GM10248 (cell line): ENCODE measurements at regions not wholly inside any gene's neighbourhood (a gene's known extent, or its start where the extent isn't known, plus 50 kb on each side); places are given as distances from the start of the nearest gene placed in this dataset.

Experiments
- CTCF ChIA-PET: fragments of 300-600 bp; sonication (Branson Sonifier 250); formaldehyde crosslinking; extraction: SDS; loops from one replicate; lab custom pipeline; 2021; ENCODE audit warnings: antibody characterized with exemption; lab: Yijun Ruan, JAX
- POLR2A ChIA-PET: fragments of 350-650 bp; sonication (Branson Sonifier 250); formaldehyde crosslinking; extraction: SDS; loops from one replicate; lab custom pipeline; 2020; ENCODE audit warnings: antibody characterized with exemption; lab: Yijun Ruan, JAX
- DNase-seq: peaks from one replicate; pipeline ENCODE4 v3.0.0; 2012; ENCODE audit errors: extremely low spot score
- TF ChIP-seq, protein P1 (sequence below): IDR thresholded peaks from 2 replicates; pipeline ENCODE4 v1.5.1; 2012; ENCODE audit warnings: mild to moderate bottlenecking, low read depth; ENCODE audit errors: extremely low read depth, missing control alignments, control extremely low read depth

DNA sequence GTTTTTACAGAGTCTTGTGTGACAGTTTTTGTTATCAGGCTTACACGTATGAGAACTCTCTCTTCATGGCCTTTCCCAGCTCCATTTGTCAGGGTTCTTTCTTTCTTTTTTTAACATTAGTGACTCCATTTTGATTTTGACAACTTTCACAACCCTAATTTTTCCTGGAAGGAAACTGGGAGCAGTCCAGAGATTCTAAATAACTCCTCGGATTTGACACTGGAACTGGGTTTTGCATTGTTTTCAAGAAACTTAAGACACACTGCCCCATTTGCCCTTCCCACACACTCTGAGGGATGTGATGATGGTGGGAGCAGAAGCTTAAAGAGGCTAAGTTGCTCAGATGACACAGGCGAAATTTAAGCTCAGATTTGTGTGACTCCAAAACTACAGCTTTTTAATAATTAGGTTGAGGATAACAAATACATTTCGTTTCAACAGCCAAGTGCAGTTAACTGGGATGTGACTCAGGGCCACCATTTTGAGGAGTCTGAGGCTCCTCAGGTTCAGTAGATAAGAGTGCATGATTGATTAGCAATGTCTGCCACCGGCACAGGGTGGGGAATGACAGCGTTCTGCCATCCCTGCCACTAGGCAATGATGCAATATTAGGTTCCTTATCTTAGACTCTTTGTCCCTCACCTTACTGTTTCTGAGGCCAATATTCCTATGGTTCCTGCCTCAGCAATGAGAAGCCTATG, 95.1 kb upstream of the ATP1A1 start:
- CTCF ChIA-PET: no interaction called here
- TF ChIP-seq, protein P1, sequence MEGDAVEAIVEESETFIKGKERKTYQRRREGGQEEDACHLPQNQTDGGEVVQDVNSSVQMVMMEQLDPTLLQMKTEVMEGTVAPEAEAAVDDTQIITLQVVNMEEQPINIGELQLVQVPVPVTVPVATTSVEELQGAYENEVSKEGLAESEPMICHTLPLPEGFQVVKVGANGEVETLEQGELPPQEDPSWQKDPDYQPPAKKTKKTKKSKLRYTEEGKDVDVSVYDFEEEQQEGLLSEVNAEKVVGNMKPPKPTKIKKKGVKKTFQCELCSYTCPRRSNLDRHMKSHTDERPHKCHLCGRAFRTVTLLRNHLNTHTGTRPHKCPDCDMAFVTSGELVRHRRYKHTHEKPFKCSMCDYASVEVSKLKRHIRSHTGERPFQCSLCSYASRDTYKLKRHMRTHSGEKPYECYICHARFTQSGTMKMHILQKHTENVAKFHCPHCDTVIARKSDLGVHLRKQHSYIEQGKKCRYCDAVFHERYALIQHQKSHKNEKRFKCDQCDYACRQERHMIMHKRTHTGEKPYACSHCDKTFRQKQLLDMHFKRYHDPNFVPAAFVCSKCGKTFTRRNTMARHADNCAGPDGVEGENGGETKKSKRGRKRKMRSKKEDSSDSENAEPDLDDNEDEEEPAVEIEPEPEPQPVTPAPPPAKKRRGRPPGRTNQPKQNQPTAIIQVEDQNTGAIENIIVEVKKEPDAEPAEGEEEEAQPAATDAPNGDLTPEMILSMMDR: no peak
- POLR2A ChIA-PET: no interaction called here
- no peak for DNase-seq

DNA sequence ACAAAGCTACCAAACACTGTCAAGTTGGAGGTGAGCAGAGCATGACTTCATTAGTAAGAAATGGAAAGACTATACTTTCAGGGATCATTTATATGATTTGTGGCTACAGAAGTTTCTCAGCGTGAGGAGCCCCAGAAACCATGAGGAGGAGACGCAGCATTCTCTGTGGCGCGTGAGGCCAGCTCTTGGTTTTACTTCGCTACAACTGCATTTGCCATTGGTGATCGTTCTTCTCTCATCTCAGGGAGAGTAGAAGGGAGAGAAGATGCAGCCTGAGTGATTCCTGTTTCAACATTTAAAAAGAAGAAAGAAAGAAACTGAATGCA, 94.5 kb upstream of the ATP1A1 start:
- ChIA-PET POLR2A (no interaction called here), CTCF (no interaction called here)
- no peak for DNase-seq
- TF ChIP-seq, protein P1: no peak

DNA sequence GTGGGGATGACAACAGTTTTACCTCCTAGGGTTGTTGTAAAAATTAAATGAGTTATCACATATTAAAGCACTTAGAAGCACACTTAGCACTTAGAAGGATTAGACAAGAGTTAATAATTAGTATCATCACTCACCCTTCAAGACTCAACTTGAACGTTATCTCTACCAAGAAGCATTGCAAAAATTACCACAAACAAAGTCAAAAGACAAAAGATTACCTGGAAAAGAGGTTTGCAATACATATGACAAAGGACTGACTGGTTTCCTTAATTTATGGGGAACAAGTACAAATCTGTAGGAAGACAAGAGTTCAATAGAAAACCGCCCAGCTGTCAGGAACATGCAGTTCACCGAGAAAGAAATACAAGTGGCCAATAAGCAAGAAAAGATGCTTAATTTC, 93.3 kb upstream of the ATP1A1 start:
- TF ChIP-seq, protein P1: no peak

DNA sequence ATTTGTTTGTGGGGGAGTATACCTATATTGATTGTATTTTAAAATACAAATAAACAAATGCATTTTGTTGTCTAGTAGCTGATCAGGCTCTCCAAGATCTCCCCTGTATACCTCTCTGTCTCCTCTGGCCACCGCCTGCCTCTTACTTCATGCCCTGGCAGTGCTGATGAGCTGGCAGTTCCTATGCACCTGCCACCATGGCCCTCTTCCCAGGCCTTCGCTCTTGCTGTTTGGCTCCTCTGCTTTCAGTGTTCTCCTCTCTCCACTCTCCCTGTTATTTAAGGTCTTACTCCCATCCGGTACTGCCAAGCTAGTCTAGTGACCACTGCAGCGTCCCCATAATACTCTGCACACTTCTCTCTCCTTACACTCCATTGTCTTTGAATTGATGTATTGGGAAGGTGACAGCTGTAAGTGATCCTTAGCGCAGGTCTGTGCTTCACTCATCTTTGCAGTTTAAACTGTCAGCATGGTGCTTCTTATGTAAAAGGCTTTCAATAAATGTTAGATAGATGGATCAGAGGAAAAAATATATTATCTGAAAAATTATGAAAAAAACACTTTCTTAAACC, 88.1 kb upstream of the ATP1A1 start:
- no peak for DNase-seq
- ChIA-PET POLR2A (no interaction called here), CTCF (interaction anchor here (1.0 to 1.4 kb wide), 2 partner anchors 21 to 36 kb away, joined by 3 read pairs; no protein-coding TSS in a partner anchor)
- TF ChIP-seq, protein P1: no peak

More for the DNA sequence above, 93.3 kb upstream of the ATP1A1 start:
- ChIA-PET POLR2A (no interaction called here), CTCF (interaction anchor here (0.8 kb wide), 1 partner anchor 140 kb away, joined by 4 read pairs; no protein-coding TSS in a partner anchor)
- DNase-seq: no peak

DNA sequence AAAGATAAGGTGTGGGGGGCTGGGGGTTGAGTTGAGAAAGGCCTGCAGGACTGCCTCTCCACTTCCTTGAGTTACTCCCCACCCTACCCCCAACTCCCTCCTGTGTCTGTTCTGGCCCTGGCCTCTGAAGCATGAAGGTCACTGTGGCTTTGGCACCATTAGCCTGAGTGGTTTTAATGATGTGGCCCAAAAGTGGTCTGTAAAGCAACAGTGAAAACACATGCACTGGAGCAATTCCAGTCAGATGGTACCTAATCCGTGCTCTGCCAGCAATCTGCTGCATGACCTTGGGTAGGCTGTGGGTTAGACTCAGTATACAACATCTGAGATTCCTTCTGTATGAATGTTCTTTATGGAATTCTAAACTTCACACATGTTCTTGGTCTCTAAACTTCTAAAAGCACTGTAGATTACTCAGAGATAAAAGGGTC, 86.5 kb upstream of the ATP1A1 start:
- CTCF ChIA-PET: no interaction called here
- no peak for DNase-seq
- POLR2A ChIA-PET: no interaction called here
- TF ChIP-seq, protein P1: no peak

DNA sequence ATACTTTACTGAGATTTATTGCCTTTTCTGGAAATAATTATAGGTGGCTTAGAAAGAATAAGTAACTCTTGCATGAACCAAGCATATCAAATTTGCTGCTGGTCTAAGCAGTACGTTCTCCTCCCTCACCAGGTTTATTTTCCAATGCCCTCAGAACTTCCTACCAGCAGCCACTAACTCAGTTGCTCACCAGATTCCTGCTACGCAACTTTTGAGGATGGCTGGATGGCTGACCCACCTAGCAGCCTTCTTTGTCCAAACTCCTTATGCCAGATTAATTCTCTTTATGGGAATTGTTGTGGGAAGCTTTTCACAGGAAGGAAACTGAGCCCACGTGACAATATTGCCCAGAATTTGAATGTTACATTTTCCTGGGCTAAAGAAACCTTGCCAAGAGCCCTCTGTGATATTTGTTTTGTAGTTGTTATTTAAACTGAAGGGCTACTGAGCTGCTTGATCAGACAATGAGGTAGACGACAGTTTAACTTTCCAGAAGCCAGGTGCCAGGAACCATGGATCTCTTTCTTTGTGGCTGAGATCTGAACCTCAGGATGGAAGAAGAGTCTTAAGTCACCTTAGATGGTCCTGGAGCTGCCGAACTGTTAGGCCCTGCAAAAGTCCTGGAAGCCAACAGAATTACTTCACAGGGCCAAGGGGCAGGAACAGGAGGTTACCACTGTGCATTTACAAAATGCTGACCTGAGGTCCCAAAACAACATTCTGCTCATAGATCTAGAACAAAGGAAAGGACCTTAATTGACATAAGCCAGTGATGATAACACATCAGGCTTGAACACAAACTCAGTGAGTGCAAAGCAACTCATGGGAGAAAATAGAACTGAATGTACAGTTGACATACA, 85.5 kb upstream of the ATP1A1 start:
- POLR2A ChIA-PET: no interaction called here
- TF ChIP-seq, protein P1: no peak

More for the DNA sequence above, 85.5 kb upstream of the ATP1A1 start:
- no peak for DNase-seq
- CTCF ChIA-PET: no interaction called here
